IMR-90 (cell line): ENCODE measurements at regions not wholly inside any gene's neighbourhood (a gene's known extent, or its start where the extent isn't known, plus 50 kb on each side); places are given as distances from the start of the nearest gene placed in this dataset.

Experiments used
- ATAC-seq: fragments of 200-7000 bp; cut with Tn5 transposase; 2 replicates; pipeline ENCODE4 v1.9.1; 2020; ENCODE audit warnings: low read depth, mild to moderate bottlenecking, moderate library complexity
- BruUV-seq: library from RNA; stranded (reverse); fragments of 400-500 nt; replicated peaks from 2 replicates; lab custom pipeline; 2021; lab: Mats Ljungman, UMichigan
- CTCF ChIA-PET: fragments of 300-600 bp; formaldehyde crosslinking; extraction: SDS; loops from one replicate; lab custom pipeline; 2021; ENCODE audit warnings: antibody characterized with exemption; lab: Yijun Ruan, JAX
- POLR2A ChIA-PET: fragments of 300-600 bp; sonication (Branson Sonifier 250); formaldehyde crosslinking; loops from one replicate; lab custom pipeline; 2022; ENCODE audit warnings: antibody characterized with exemption; ENCODE audit not compliant: unreplicated experiment; lab: Charles Lee
- DNase-seq: peaks from one replicate; pipeline ENCODE4 v3.0.0; 2013
- H2AFZ ChIP-seq: replicated peaks from 2 replicates; pipeline ENCODE3; 2013; ENCODE audit warnings: low read length, mild to moderate bottlenecking; ENCODE audit not compliant: poor library complexity
- H2AK5ac ChIP-seq: 2 replicates; pipeline ENCODE4 v1.6.1; 2013; ENCODE audit warnings: low read depth, low read length, inconsistent platforms
- H2AK9ac ChIP-seq: replicated peaks from 2 replicates; pipeline ENCODE3; 2013; ENCODE audit warnings: mild to moderate bottlenecking, low read depth, low read length, moderate library complexity; ENCODE audit not compliant: poor library complexity
- H2BK120ac ChIP-seq: 2 replicates; pipeline ENCODE4 v1.6.1; 2013; ENCODE audit warnings: low read depth, low read length, inconsistent platforms
- H2BK15ac ChIP-seq: 3 replicates; pipeline ENCODE4 v1.6.1; 2013; ENCODE audit warnings: low read depth, low read length, inconsistent platforms
- H2BK20ac ChIP-seq: 2 replicates; pipeline ENCODE4 v1.6.1; 2013; ENCODE audit warnings: low read depth, mild to moderate bottlenecking, inconsistent platforms, low read length, moderate library complexity
- H2BK5ac ChIP-seq: 2 replicates; pipeline ENCODE4 v1.6.1; 2013; ENCODE audit warnings: mild to moderate bottlenecking, low read depth, low read length, inconsistent platforms; ENCODE audit not compliant: poor library complexity, severe bottlenecking
- H3K14ac ChIP-seq: replicated peaks from 2 replicates; pipeline ENCODE4 v1.6.1; 2013; ENCODE audit warnings: low read depth, low read length, inconsistent platforms
- H3K18ac ChIP-seq: 2 replicates; pipeline ENCODE4 v1.6.1; 2013; ENCODE audit warnings: low read depth, low read length, control low read depth
- H3K23ac ChIP-seq: 2 replicates; pipeline ENCODE4 v1.6.1; 2013; ENCODE audit warnings: low read depth, low read length, inconsistent platforms
- H3K27ac ChIP-seq: 2 replicates; pipeline ENCODE4 v1.5.1; 2013; ENCODE audit warnings: mild to moderate bottlenecking, control low read depth, low read length; ENCODE audit not compliant: insufficient read depth
- H3K27me3 ChIP-seq: 2 replicates; pipeline ENCODE4 v1.6.1; 2013; ENCODE audit warnings: low read length; ENCODE audit not compliant: control insufficient read depth, insufficient read depth
- H3K36me3 ChIP-seq: 2 replicates; pipeline ENCODE4 v1.6.1; 2013; ENCODE audit warnings: low read length, mixed read lengths; ENCODE audit not compliant: control insufficient read depth, insufficient read depth
- H3K4ac ChIP-seq: 2 replicates; pipeline ENCODE4 v1.6.1; 2013; ENCODE audit warnings: low read depth, low read length, inconsistent platforms
- H3K4me1 ChIP-seq: 2 replicates; pipeline ENCODE4 v1.6.1; 2013; ENCODE audit warnings: low read length, mixed read lengths; ENCODE audit not compliant: control insufficient read depth, insufficient read depth
- H3K4me2 ChIP-seq: 2 replicates; pipeline ENCODE4 v1.6.1; 2013; ENCODE audit warnings: low read depth, mild to moderate bottlenecking, control low read depth, low read length, moderate library complexity
- H3K4me3 ChIP-seq: 2 replicates; pipeline ENCODE4 v1.5.1; 2013; ENCODE audit warnings: low read depth, mild to moderate bottlenecking, control low read depth, low read length, moderate library complexity; ENCODE audit not compliant: insufficient read depth
- H3K56ac ChIP-seq: 2 replicates; pipeline ENCODE4 v1.6.1; 2013; ENCODE audit warnings: low read length, inconsistent platforms; ENCODE audit not compliant: insufficient read depth; ENCODE audit errors: extremely low read depth
- H3K79me1 ChIP-seq, 2 experiments: 2 replicates each; pipeline ENCODE4 v1.6.1; 2013; ENCODE audit warnings: low read length in 2 of 2, inconsistent platforms in 1 of 2, low read depth in 1 of 2
- H3K9ac ChIP-seq: 2 replicates; pipeline ENCODE4 v1.6.1; 2013; ENCODE audit warnings: low read depth, low read length, control low read depth
- H3K9me1 ChIP-seq: 2 replicates; pipeline ENCODE4 v1.6.1; 2013; ENCODE audit warnings: low read length, inconsistent platforms; ENCODE audit not compliant: insufficient read depth
- H3K9me3 ChIP-seq: 2 replicates; pipeline ENCODE4 v1.6.1; 2013; ENCODE audit warnings: low read length; ENCODE audit not compliant: control insufficient read depth, insufficient read depth
- H4K20me1 ChIP-seq: 2 replicates; pipeline ENCODE4 v1.6.1; 2013; ENCODE audit warnings: low read length, inconsistent platforms; ENCODE audit not compliant: insufficient read depth
- H4K5ac ChIP-seq: 2 replicates; pipeline ENCODE4 v1.6.1; 2013; ENCODE audit warnings: mild to moderate bottlenecking, low read depth, low read length, control low read depth
- H4K8ac ChIP-seq, 2 experiments: 2 replicates each; pipeline ENCODE4 v1.6.1; 2013; ENCODE audit warnings: low read depth in 2 of 2, low read length in 2 of 2, control low read depth in 1 of 2, inconsistent platforms in 1 of 2
- H4K91ac ChIP-seq: 2 replicates; pipeline ENCODE4 v1.6.1; 2013; ENCODE audit warnings: low read depth, low read length, inconsistent platforms; ENCODE audit not compliant: insufficient read depth
- BHLHE40 ChIP-seq: fragments of 150-350 bp; IDR thresholded peaks from 2 replicates; pipeline ENCODE4 v1.6.1; 2016; ENCODE audit warnings: mild to moderate bottlenecking, low read depth, low read length
- CHD1 ChIP-seq: IDR thresholded peaks from 2 replicates; pipeline ENCODE4 v1.6.1; 2012; ENCODE audit warnings: low read depth, low read length, improper control_type of control experiment
- MXI1 ChIP-seq: IDR thresholded peaks from 2 replicates; pipeline ENCODE4 v1.6.1; 2012; ENCODE audit warnings: low read depth, mild to moderate bottlenecking, low read length, moderate library complexity, borderline replicate concordance
- NFE2L2 ChIP-seq: fragments of 150-350 bp; IDR thresholded peaks from 2 replicates; pipeline ENCODE4 v1.6.1; 2016; ENCODE audit warnings: low read depth, mild to moderate bottlenecking, low read length
- SMC3 ChIP-seq: fragments of 150-350 bp; IDR thresholded peaks from 2 replicates; pipeline ENCODE4 v1.6.1; 2016; ENCODE audit warnings: low read depth, mild to moderate bottlenecking, antibody characterized with exemption, low read length, moderate library complexity
- WGBS, 2 experiments: methylation state at CpG; one replicate each; pipeline versions ENCODE4 v1.1.5 to v1.1.7; 2013; ENCODE audit warnings: missing lambda C conversion rate in 2 of 2; ENCODE audit not compliant: insufficient read length in 1 of 2; ENCODE audit errors: extremely low coverage in 2 of 2; 5-methylcytosine and 5-hydroxymethylcytosine counted together
- dilution Hi-C: fragments of 300-500 bp; cut with HindIII; formaldehyde crosslinking; loops from one replicate; pipeline ENCODE4 v1.14.3; 2018; ENCODE audit warnings: low sequenced_read_pairs; ENCODE audit not compliant: unreplicated experiment
- in situ Hi-C: fragments of 300-500 bp; cut with MboI; formaldehyde crosslinking; loops from 3 replicates; pipeline ENCODE4 v1.14.3; 2019; ENCODE audit warnings: low sequenced_read_pairs, inconsistent platforms, mixed read lengths
- intact Hi-C: fragments of 100-400 bp; cut with micrococcal nuclease; formaldehyde crosslinking; loops from 2 replicates; pipeline ENCODE4 v1.10.0; 2022
- TF ChIP-seq, protein P1 (sequence below): fragments of 150-350 bp; IDR thresholded peaks from 2 replicates; pipeline ENCODE4 v1.6.1; 2017; ENCODE audit warnings: mild to moderate bottlenecking, antibody characterized with exemption, low read length, low read depth
- TF ChIP-seq, protein P2 (sequence below): conservative IDR thresholded peaks from 2 replicates; pipeline ENCODE4 v1.5.1; 2012; ENCODE audit warnings: mild to moderate bottlenecking, low read depth, low read length, improper control_type of control experiment

DNA sequence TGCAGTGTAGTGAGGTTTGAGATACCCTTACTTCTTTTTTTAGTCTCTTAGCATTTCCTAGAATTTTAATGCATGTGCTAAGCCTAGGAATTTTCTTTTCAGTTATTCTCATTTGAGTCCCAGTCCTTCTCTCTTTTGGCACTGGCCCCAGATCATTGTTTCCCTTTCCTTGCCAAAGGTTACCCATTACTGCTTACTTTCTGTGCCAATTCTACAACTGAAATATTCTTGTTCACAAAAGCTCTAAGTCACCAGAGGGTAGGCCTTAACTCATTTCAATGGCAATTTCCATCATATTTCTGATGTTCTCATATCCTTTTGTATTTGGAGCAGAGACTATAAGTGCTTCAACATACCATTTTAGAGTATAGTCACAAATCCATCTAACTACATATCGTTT lies 199.6 kb upstream of the CBLB start:
- TF ChIP-seq, protein P1, sequence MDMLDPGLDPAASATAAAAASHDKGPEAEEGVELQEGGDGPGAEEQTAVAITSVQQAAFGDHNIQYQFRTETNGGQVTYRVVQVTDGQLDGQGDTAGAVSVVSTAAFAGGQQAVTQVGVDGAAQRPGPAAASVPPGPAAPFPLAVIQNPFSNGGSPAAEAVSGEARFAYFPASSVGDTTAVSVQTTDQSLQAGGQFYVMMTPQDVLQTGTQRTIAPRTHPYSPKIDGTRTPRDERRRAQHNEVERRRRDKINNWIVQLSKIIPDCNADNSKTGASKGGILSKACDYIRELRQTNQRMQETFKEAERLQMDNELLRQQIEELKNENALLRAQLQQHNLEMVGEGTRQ, result no peak
- TF ChIP-seq CHD1 (no peak), MXI1 (no peak), BHLHE40 (no peak), NFE2L2 (no peak), SMC3 (no peak)
- TF ChIP-seq, protein P2, sequence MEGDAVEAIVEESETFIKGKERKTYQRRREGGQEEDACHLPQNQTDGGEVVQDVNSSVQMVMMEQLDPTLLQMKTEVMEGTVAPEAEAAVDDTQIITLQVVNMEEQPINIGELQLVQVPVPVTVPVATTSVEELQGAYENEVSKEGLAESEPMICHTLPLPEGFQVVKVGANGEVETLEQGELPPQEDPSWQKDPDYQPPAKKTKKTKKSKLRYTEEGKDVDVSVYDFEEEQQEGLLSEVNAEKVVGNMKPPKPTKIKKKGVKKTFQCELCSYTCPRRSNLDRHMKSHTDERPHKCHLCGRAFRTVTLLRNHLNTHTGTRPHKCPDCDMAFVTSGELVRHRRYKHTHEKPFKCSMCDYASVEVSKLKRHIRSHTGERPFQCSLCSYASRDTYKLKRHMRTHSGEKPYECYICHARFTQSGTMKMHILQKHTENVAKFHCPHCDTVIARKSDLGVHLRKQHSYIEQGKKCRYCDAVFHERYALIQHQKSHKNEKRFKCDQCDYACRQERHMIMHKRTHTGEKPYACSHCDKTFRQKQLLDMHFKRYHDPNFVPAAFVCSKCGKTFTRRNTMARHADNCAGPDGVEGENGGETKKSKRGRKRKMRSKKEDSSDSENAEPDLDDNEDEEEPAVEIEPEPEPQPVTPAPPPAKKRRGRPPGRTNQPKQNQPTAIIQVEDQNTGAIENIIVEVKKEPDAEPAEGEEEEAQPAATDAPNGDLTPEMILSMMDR, result no peak
- Histone ChIP-seq H2AK5ac (no peak overlapping the region), H3K9me1 (no peaks in the 10 kb centered on the region), H3K56ac (no peak overlapping the region), H3K27me3 (no peaks in the 10 kb centered on the region), H2BK5ac (no peak overlapping the region), H4K8ac (no peak overlapping the region), H2BK20ac (no peak overlapping the region), H3K36me3 (no peaks in the 10 kb centered on the region), H3K9me3 (no peaks in the 10 kb centered on the region), H3K27ac (no peak overlapping the region), H2BK15ac (no peak overlapping the region), H2BK120ac (no peak overlapping the region), H3K4ac (no peak overlapping the region), H2AFZ (no peak overlapping the region), H3K9ac (no peak overlapping the region), H3K4me3 (no peak overlapping the region), H3K23ac (no peak overlapping the region), H3K4me1 (no peaks in the 10 kb centered on the region), H3K4me2 (no peak overlapping the region), H2AK9ac (no peak overlapping the region), H3K79me1 (no peaks in the 10 kb centered on the region), H4K20me1 (no peaks in the 10 kb centered on the region), H4K5ac (no peak overlapping the region; the same call in 1 of the 2 replicates), H3K14ac (no peak overlapping the region), H3K18ac (no peak overlapping the region; the same call in 1 of the 2 replicates), H4K91ac (no peak overlapping the region)
- no TSS peak for BruUV-seq
- ATAC-seq (no peak), DNase-seq (no peak)
- in situ Hi-C loops, result no loop called here
- intact Hi-C loops, result no loop called here
- ChIA-PET POLR2A (no interaction called here), CTCF (no interaction called here)
- no CpG with 5 or more reads among the region's 1 CpG for WGBS, 2 experiments
- dilution Hi-C loops, result no loop called here
